GM12872 (cell line): ENCODE measurements at regions not wholly inside any gene's neighbourhood (a gene's known extent, or its start where the extent isn't known, plus 50 kb on each side); places are given as distances from the start of the nearest gene placed in this dataset.

Source experiments
- CTCF ChIP-seq: IDR thresholded peaks from 3 replicates; pipeline ENCODE4 v1.5.1; 2011; ENCODE audit warnings: low read depth, mild to moderate bottlenecking, low read length, moderate library complexity; ENCODE audit not compliant: insufficient read depth

GRCh38 chr17:63019138-63019873, 53.3 kb downstream of the TANC2 start:
- TF ChIP-seq CTCF = no peak

- no peak for TF ChIP-seq CTCF
Observed at GRCh38 chr17:63022567-63022966, 56.5 kb downstream of the TANC2 start.

DNA sequence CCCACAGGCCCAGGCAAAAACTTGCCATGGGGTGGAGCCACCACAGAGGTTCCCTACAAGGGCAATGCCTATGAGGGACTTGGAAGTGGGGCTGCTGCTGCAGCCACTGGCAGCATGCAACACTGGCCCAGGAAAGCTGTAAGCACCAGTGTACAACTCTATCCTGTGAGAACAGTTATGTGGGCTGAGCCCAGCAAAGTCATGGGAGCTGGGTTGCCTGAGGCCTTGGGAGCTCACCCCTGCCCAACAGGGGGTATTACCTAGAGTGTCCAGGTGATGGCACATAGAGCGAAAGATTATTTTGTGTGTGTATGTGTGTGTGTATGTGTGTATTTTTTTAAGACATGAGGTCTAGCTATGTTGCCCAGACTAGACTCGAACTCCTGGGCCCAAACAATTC, 57.0 kb downstream of the TANC2 start:
- TF ChIP-seq CTCF = no peak

DNA sequence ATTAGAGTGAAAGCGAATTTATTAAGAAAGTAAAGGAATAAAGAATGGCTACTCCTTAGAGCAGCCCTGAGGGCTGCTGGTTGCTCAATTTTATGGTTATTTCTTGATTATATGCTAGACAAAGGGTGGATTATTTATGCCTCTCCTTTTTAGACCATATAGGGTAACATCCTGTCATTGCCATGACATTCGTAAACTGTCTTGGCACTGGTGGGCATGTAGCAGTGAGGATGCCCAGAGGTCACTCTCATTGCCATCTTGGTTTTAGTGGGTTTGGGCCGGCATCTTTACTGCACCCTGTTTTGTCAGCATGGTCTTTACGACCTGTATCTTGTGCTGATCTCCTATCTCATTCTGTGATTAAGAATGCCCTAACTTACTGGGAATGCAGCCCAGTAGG, 58.2 kb downstream of the TANC2 start:
- no peak for TF ChIP-seq CTCF

DNA sequence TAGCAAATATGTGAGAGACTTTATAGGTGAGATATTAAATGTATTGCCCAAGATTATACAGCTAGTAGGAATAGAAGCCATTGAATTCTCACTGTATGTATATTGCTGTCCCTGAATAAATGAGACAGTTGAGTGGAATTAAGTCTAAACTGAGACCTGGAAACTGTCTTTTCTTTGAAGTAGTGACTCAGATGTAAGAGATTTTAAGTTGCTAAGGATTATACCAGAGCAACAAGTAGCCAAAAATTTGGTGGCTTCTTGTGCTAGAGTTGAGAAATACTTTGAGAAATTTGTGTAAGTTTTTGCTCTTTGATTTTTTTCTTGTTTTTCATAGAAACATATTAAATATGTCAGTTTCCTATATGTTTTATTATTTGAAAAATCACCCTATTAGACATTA, 58.7 kb downstream of the TANC2 start:
- TF ChIP-seq CTCF = no peak

- no peak for TF ChIP-seq CTCF
Observed at GRCh38 chr17:63029541-63029940, 63.5 kb downstream of the TANC2 start.

GRCh38 chr17:63032142-63032541, 66.1 kb downstream of the TANC2 start:
- no peak for TF ChIP-seq CTCF
